Ovary (tissue), 3 donors: ENCODE measurements at regions not wholly inside any gene's neighbourhood (a gene's known extent, or its start where the extent isn't known, plus 50 kb on each side); places are given as distances from the start of the nearest gene placed in this dataset.

Experiments used
- CTCF ChIP-seq, 3 donors: fragments of 450-650 bp in 2 of 3; fragments of 200-600 bp in 1 of 3; IDR thresholded peaks; one replicate each; pipeline versions ENCODE4 v1.5.1 to v1.8.0; 2016 to 2022; ENCODE audit warnings: antibody characterized with exemption in 3 of 3, mild to moderate bottlenecking in 1 of 3
- EP300 ChIP-seq: sonication (generic); formaldehyde crosslinking; IDR thresholded peaks from one replicate; pipeline ENCODE4 v1.6.1; 2017; ENCODE audit warnings: antibody characterized with exemption
- POLR2A ChIP-seq: fragments of 450-650 bp; IDR thresholded peaks from one replicate; pipeline ENCODE4 v1.6.1; 2017; ENCODE audit warnings: antibody characterized with exemption, mild to moderate bottlenecking, moderate library complexity
- donor health status: DM: no; HTN: no; CAD: no.

GRCh38 chr4:98816386-98816785 lies 112.5 kb downstream of the EIF4E start:
- TF ChIP-seq CTCF (IDR thresholded peaks at IDR 0.05): no peak
- TF ChIP-seq EP300: no peak
- TF ChIP-seq POLR2A: no peak
